SK-N-MC (cell line): ENCODE measurements at regions not wholly inside any gene's neighbourhood (a gene's known extent, or its start where the extent isn't known, plus 50 kb on each side); places are given as distances from the start of the nearest gene placed in this dataset.

ENCODE experiments used
- DNase-seq: peaks from one replicate; pipeline ENCODE4 v3.0.0-alpha.2; 2011; ENCODE audit warnings: low read depth, low spot score
- H3K27ac ChIP-seq: fragments of 200-600 bp; sonication (generic); 2 replicates; pipeline ENCODE4 v1.5.1; 2016; ENCODE audit warnings: mixed run types
- H3K36me3 ChIP-seq: fragments of 200-600 bp; sonication (generic); 2 replicates; pipeline ENCODE4 v1.6.1; 2017; ENCODE audit warnings: antibody characterized with exemption, low read length, mixed read lengths; ENCODE audit not compliant: insufficient read depth
- H3K4me3 ChIP-seq: fragments of 200-600 bp; sonication (generic); 2 replicates; pipeline ENCODE4 v1.5.1; 2016
- H3K9ac ChIP-seq: fragments of 200-600 bp; sonication (generic); 2 replicates; pipeline ENCODE4 v1.8.0; 2017; ENCODE audit warnings: mixed run types, mixed read lengths; ENCODE audit not compliant: insufficient read length
- H3K9me3 ChIP-seq: fragments of 200-600 bp; sonication (generic); 2 replicates; pipeline ENCODE4 v1.6.1; 2017; ENCODE audit warnings: low read depth, mild to moderate bottlenecking, antibody characterized with exemption, low read length, moderate library complexity, mixed read lengths
- EZH2 ChIP-seq: fragments of 200-600 bp; sonication (generic); IDR thresholded peaks from one replicate; pipeline ENCODE4 v1.6.1; 2017; ENCODE audit warnings: antibody characterized with exemption
- FOXP2 ChIP-seq: optimal IDR thresholded peaks from 2 replicates; pipeline ENCODE3; 2011; ENCODE audit warnings: mild to moderate bottlenecking, moderate library complexity; ENCODE audit not compliant: insufficient read depth; ENCODE audit errors: extremely low read length, control extremely low read depth
- POLR2AphosphoS5 ChIP-seq: IDR thresholded peaks from 2 replicates; pipeline ENCODE4 v1.6.1; 2012; ENCODE audit warnings: mild to moderate bottlenecking, low read depth, low read length, borderline replicate concordance

DNA sequence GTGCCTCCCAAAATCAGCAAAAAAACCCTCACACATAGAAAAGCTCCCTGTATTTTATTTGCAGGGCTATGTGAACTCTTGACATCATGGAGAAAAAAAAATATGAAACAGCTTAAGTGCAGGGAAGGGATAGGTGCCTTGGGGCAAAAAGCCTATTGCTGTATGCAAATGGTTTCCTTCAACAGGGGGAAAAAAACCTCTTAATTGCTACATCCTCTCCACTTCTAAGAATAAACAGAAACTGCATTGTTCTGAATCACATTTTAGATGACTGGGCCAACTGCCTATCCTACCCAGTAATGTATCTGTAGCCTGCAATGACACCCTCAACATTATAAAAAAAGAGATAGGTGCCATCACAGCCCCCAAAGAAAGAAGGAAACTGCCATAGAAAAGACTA, 229.4 kb upstream of the GALNTL6 start:
- Histone ChIP-seq H3K27ac (no peak overlapping the region), H3K9ac (no peak overlapping the region), H3K4me3 (no peak overlapping the region), H3K9me3 (no peaks in the 10 kb centered on the region), H3K36me3 (no peaks in the 10 kb centered on the region)
- TF ChIP-seq EZH2, result no peak
- no peak for TF ChIP-seq FOXP2
- no peak for TF ChIP-seq POLR2AphosphoS5
- peak; percentile 52 for DNase-seq

DNA sequence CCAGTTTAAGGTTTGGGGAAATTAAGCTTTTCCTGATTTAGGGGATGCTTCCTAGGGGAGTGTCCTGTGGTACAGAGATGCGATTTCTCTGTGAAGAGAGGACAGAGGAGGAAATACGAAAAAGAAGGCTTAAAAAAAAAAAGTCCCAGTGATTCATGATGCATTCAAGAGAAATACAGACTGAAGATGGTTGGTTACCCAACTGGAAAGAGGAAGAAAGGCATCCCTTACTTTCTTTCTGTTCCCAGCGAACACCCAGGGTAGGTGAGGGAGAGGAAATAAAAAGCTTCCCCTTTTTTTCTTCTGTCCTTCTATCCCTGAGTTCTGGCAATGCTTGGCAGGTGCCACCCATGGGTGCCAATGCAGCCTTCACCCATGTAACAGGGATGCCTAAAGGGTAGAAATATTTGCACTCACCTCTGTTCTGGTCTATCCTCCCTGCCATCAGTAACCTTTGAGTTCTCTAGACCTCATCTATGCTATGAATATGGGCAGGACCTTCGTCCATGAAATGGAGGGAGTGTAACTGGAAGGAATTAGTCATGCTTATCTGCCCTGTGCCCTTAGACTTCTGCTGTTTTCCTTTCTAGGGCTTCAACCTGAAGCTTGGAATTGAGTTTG, 230.1 kb upstream of the GALNTL6 start:
- Histone ChIP-seq H3K36me3 (no peaks in the 10 kb centered on the region), H3K9ac (no peak overlapping the region), H3K9me3 (no peaks in the 10 kb centered on the region), H3K27ac (no peak overlapping the region), H3K4me3 (no peak overlapping the region)
- TF ChIP-seq POLR2AphosphoS5, result no peak
- TF ChIP-seq FOXP2, result no peak
- no peak for TF ChIP-seq EZH2
- DNase-seq, result no peak

DNA sequence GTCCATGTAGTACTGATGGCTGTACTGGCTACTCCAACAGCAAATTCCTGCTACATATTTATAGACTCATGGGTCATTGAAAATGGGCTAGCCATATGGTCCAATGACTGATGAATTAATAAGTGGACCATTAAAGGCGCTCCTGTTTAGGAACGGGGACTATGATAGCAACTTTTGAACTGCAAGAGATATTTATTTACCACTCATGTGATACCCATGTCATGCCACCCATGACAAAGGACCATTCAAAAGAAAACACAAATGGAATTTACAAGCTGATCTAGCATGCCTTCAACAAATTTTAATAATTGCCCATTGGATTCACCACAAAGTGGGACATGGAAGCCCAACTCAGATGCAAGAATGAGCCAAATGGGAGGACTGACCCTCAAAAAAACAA, 240.0 kb upstream of the GALNTL6 start:
- TF ChIP-seq FOXP2, result no peak
- no peak for TF ChIP-seq POLR2AphosphoS5
- no peak for TF ChIP-seq EZH2
- Histone ChIP-seq H3K9me3 (no peaks in the 10 kb centered on the region), H3K36me3 (no peaks in the 10 kb centered on the region), H3K4me3 (no peak overlapping the region), H3K27ac (no peak overlapping the region), H3K9ac (no peak overlapping the region)
- DNase-seq, result no peak

DNA sequence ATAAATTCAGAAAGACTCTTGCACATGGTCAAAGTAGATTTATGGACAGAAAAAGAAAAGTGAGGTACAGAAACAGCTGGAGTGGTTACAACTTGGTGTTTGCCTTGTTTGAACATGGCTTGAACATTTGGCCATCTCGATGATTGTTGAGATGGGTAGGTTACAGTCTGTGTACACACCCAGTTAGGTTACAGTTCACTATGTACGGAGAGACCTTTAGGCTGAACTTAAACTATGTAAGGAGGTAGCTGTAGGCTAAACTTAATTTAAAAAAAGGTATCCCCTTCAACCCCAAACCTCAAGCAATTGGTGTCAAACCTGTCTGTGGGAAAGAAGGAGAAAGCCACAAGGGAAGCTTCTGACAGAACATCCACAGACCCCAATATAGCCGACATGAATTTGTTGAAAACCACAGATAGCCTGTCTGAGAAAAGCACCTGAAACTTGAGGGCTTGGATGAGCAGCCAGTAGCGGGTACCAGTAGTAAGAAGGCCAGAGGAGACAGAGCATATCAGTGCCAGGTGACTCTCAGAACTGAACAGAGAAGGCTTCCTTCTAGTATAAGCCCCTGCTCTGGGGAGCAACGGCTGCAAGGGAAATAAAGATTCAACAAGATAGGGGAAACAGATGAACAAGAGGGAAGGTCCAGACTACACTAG, 247.9 kb upstream of the GALNTL6 start:
- TF ChIP-seq POLR2AphosphoS5, result no peak
- Histone ChIP-seq H3K9ac (no peak overlapping the region), H3K9me3 (no peaks in the 10 kb centered on the region), H3K27ac (no peak overlapping the region), H3K4me3 (no peak overlapping the region), H3K36me3 (no peaks in the 10 kb centered on the region)
- no peak for DNase-seq

DNA sequence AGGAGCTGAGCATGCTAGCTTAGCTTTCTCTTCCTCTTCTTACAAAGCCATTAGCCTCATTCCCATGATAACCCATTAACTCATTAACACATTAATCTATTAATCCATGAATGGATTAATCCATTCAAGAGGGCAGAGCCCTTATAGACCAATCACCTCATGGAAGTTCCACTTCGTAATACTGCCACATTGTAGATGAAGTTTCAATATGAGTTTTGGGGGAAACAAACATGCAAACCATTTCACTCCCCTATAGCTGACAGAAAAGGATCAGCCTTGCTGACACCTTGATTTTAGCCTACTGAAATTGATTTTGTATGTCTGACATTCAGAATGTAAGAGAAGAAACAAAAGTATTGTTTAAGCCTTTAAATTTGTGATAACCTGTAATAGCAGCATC, 251.8 kb upstream of the GALNTL6 start:
- no peaks in the 10 kb centered on the region for H3K9me3 ChIP-seq
- no peaks in the 10 kb centered on the region for H3K36me3 ChIP-seq
- TF ChIP-seq FOXP2 (no peak), EZH2 (no peak), POLR2AphosphoS5 (no peak)
- no peak overlapping the region for H3K9ac ChIP-seq
- no peak for DNase-seq
- H3K4me3 ChIP-seq, result no peak overlapping the region
- no peak overlapping the region for H3K27ac ChIP-seq

DNA sequence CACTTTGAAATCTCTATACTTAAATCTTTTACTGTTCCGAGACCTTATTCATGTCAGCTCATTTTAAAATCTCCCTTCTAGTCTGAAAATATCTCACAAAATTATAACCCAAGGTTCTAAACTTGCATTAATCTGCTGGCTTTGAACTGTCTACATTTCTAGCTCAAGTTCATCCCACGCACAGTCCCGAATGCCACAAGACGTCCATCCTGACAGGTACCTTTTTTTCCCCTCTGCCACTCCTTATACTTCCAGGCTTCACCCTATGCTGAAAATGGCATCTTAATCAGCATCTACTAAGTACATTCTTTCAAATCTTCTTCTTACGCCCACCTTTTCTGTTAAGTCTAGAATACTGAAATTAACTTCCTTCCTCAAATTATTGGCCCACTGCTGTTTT, 259.2 kb upstream of the GALNTL6 start:
- Histone ChIP-seq H3K4me3 (no peak overlapping the region), H3K36me3 (no peaks in the 10 kb centered on the region), H3K27ac (no peak overlapping the region), H3K9ac (no peak overlapping the region), H3K9me3 (no peaks in the 10 kb centered on the region)
- no peak for TF ChIP-seq EZH2
- TF ChIP-seq FOXP2, result no peak
- TF ChIP-seq POLR2AphosphoS5, result no peak
- no peak for DNase-seq

DNA sequence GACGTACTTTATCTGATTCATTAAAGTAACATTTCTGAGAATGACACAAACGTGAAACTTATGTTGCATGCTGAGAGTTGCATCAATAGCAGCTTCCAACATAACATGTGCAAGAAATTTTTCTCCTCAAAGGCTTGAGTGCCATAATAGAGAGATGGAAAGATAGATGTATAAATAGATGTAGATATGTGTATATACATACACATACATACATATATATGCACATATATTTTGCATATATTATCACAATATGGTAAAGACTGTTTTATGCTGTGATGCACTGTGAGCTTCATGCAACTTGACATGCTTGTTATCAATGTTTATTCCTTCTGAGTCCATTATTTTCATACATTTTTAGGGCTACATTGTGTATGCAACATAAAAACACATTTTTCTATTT, 270.6 kb upstream of the GALNTL6 start:
- Histone ChIP-seq H3K4me3 (no peak overlapping the region), H3K9me3 (no peaks in the 10 kb centered on the region), H3K27ac (no peak overlapping the region), H3K36me3 (no peaks in the 10 kb centered on the region), H3K9ac (no peak overlapping the region)
- no peak for DNase-seq
- TF ChIP-seq FOXP2 (no peak), EZH2 (no peak), POLR2AphosphoS5 (no peak)

DNA sequence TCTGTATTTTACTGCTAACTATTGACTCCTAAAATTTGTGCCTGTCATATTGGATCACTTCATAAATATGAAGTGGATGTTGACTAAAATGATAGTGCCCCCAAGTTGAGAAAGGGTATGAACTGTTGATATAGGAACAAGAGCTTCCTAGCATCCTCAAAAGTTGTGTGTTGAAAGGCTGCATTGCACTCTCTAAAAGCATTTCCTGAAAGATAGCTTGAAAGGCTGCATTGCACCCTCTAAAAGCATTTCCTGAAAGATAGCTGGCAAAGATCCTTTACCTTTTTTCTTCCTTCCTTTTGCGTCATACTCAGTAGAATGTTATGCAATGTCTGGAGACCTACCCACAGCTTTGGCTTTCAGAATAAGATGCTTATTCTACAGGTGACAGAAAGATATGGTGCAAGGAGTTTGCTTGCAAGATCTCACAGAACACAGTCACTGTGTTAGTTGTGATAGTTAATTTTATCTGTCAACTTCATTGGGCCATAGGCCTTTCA, 274.6 kb upstream of the GALNTL6 start:
- no peak for TF ChIP-seq EZH2
- TF ChIP-seq FOXP2, result no peak
- no peak for TF ChIP-seq POLR2AphosphoS5
- Histone ChIP-seq H3K4me3 (no peak overlapping the region), H3K9ac (no peak overlapping the region), H3K27ac (no peak overlapping the region), H3K9me3 (no peaks in the 10 kb centered on the region), H3K36me3 (no peaks in the 10 kb centered on the region)
- DNase-seq, result no peak
